Fibroblast of lung (primary cell): ENCODE measurements at regions not wholly inside any gene's neighbourhood (a gene's known extent, or its start where the extent isn't known, plus 50 kb on each side); places are given as distances from the start of the nearest gene placed in this dataset.
"Not testable (repeated sequence)": the region's sequence is repeated elsewhere in the genome, so short reads cannot be mapped to it uniquely, and the experiment has no call there.

Experiments used
- CTCF ChIP-seq, 2 donors: IDR thresholded peaks in 1 of 2; conservative IDR thresholded peaks in 1 of 2; 1 replicate in 1 of 2; 2 replicates in 1 of 2; pipeline ENCODE4 v1.5.1; 2011 to 2012; ENCODE audit warnings: low read length in 2 of 2, control low read depth in 1 of 2, inconsistent platforms in 1 of 2, low read depth in 1 of 2, mild to moderate bottlenecking in 1 of 2
- EZH2 ChIP-seq: IDR thresholded peaks from 2 replicates; pipeline ENCODE4 v1.5.1; 2012; ENCODE audit warnings: low read length, control low read depth, mild to moderate bottlenecking; ENCODE audit errors: missing control alignments

DNA sequence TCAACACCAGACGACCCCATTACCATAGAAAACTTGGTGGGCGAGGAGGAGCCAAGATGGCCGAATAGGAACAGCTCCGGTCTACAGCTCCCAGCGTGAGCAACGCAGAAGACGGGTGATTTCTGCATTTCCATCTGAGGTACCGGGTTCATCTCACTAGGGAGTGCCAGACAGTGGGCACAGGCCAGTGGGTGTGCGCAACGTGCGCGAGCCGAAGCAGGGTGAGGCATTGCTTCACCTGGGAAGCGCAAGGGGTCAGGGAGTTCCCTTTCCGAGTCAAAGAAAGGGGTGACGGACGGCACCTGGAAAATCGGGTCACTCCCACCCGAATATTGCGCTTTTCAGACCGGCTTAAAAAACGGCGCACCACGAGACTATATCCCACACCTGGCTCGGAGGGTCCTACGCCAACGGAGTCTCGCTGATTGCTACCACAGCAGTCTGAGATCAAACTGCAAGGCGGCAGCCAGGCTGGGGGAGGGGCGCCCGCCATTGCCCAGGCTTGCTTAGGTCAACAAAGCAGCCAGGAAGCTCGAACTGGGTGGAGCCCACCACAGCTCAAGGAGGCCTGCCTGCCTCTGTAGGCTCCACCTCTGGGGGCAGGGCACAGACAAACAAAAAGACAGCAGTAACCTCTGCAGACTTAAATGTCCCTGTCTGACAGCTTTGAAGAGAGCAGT is 2000.1 kb upstream of the CELF4 start:
- TF ChIP-seq EZH2; CTCF (conservative IDR thresholded peaks at IDR 0.05 in 1 of 2, IDR thresholded peaks at IDR 0.05 in 1 of 2; ENCODE audit: low read depth in 1 of 2, low read length in 2 of 2): not testable (repeated sequence)
